Panc1 (cell line): ENCODE measurements at regions not wholly inside any gene's neighbourhood (a gene's known extent, or its start where the extent isn't known, plus 50 kb on each side); places are given as distances from the start of the nearest gene placed in this dataset.

Experiments used
- CTCF ChIP-seq: fragments of 450-650 bp; IDR thresholded peaks from 2 replicates; pipeline ENCODE4 v1.5.1; 2017; ENCODE audit warnings: mild to moderate bottlenecking
- REST ChIP-seq, 2 experiments: IDR thresholded peaks; 2 replicates each; pipeline ENCODE4 v1.6.1; 2011 to 2012; ENCODE audit warnings: low read depth in 2 of 2, control low read depth in 1 of 2, low read length in 1 of 2, mild to moderate bottlenecking in 1 of 2, moderate library complexity in 1 of 2; ENCODE audit not compliant: insufficient read depth in 1 of 2

GRCh38 chr13:99677116-99677951, 176.1 kb downstream of the TM9SF2 start:
- TF ChIP-seq CTCF (no peak), REST (IDR thresholded peaks at IDR 0.05; ENCODE audit: insufficient read depth in 1 of 2, low read depth in 2 of 2, low read length in 1 of 2) (no peak)
